ENCODE measurements at regions not wholly inside any gene's neighbourhood (a gene's known extent, or its start where the extent isn't known, plus 50 kb on each side); places are given as distances from the start of the nearest gene placed in this dataset.
"Not testable (repeated sequence)": the region's sequence is repeated elsewhere in the genome, so short reads cannot be mapped to it uniquely, and the experiment has no call there.

GRCh38 chr2:82043867-82044266 is 1739.3 kb upstream of the LRRTM1 start:
- no peaks in the 10 kb centered on the region for H3K36me3 ChIP-seq (ENCODE audit: control insufficient read depth in 2 of 2, extremely low read depth in 1 of 2, insufficient read depth in 1 of 2, low read length in 1 of 2)
- no peak overlapping the region for H3K27ac ChIP-seq (ENCODE audit: low read length)
- Mint-ChIP-seq H3K27me3 (no peaks in the 10 kb centered on the region), H3K4me3 (no peak overlapping the region), H3K4me1 (no peaks in the 10 kb centered on the region), H3K27ac (no peak overlapping the region), H3K36me3 (no peaks in the 10 kb centered on the region), H3K9me3 (peaks cover 9 to 24% (median 19%) of the 10 kb centered on the region in 3 donors)
- ChIA-PET CTCF (no interaction called here), POLR2A (no interaction called here)
- DNase-seq (no peak), ATAC-seq (replicated peaks in 1 of 4) (no peak)
- H3K9me3 ChIP-seq = no peaks in the 10 kb centered on the region
- H3K4me3 ChIP-seq (ENCODE audit: control insufficient read depth in 1 of 2, extremely low read depth in 1 of 2, low read length in 1 of 2) = no peak overlapping the region
- no peaks in the 10 kb centered on the region for H3K4me1 ChIP-seq (ENCODE audit: control insufficient read depth in 1 of 2, extremely low read depth in 1 of 2, insufficient read depth in 2 of 2, low read length in 2 of 2)
- no peaks in the 10 kb centered on the region for H3K27me3 ChIP-seq (replicated peaks in 1 of 2; ENCODE audit: control insufficient read depth in 2 of 2, extremely low read depth in 1 of 2, insufficient read depth in 2 of 2, low read length in 1 of 2)
- 86% methylated on average over 1 of the region's 2 CpGs for WGBS (ENCODE audit: insufficient coverage)

DNA sequence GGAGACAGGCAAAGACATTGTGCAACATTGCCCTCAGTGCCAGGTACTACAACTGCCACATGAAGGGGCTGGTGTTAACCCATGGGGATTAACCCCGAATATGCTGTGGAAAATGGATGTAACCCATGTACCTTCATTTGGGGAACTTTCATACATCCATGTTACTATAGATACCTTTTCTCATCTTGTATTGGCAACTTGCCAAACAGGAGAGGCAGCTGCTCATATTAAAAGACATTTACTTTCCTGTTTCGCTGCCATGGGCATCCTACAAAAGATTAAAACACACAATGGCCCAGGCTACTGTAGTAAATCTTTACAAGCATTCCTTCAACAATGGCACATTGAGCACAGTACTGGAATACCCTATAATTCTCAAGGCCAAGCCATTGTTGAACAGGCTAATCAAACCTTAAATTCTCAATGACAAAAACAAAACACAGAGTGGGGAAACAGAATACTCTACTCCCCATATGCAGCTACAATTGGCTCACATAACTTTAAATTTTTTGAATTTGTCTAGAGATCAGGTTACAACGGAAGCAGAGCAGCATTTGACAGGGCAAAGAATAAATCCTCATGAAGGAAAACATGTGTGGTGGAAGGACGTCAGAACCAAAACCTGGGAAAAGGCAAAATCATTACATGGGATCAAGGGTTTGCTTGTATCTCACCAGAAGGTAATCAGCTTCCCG is 1723.5 kb upstream of the LRRTM1 start:
- Histone ChIP-seq H3K27ac (ENCODE audit: low read length) (no peak overlapping the region), H3K27me3 (replicated peaks in 1 of 2; ENCODE audit: control insufficient read depth in 2 of 2, extremely low read depth in 1 of 2, insufficient read depth in 2 of 2, low read length in 1 of 2) (no peaks in the 10 kb centered on the region), H3K4me1 (ENCODE audit: control insufficient read depth in 1 of 2, extremely low read depth in 1 of 2, insufficient read depth in 2 of 2, low read length in 2 of 2) (no peaks in the 10 kb centered on the region), H3K36me3 (ENCODE audit: control insufficient read depth in 2 of 2, extremely low read depth in 1 of 2, insufficient read depth in 1 of 2, low read length in 1 of 2) (no peaks in the 10 kb centered on the region), H3K9me3 (no peaks in the 10 kb centered on the region), H3K4me3 (ENCODE audit: control insufficient read depth in 1 of 2, extremely low read depth in 1 of 2, low read length in 1 of 2) (no peak overlapping the region)
- WGBS (ENCODE audit: insufficient coverage) = 60% methylated on average over 1 of the region's 5 CpGs
- no peak overlapping the region for H3K27ac Mint-ChIP-seq
- no peak overlapping the region for H3K4me3 Mint-ChIP-seq
- H3K36me3 Mint-ChIP-seq = no peaks in the 10 kb centered on the region
- ChIA-PET CTCF (no interaction called here), POLR2A (no interaction called here)
- H3K9me3 Mint-ChIP-seq = peaks cover 21 to 39% (median 31%) of the 10 kb centered on the region in 3 donors
- no peaks in the 10 kb centered on the region for H3K27me3 Mint-ChIP-seq
- H3K4me1 Mint-ChIP-seq = no peaks in the 10 kb centered on the region
- no peak for DNase-seq
- ATAC-seq (replicated peaks in 1 of 4) = no peak

DNA sequence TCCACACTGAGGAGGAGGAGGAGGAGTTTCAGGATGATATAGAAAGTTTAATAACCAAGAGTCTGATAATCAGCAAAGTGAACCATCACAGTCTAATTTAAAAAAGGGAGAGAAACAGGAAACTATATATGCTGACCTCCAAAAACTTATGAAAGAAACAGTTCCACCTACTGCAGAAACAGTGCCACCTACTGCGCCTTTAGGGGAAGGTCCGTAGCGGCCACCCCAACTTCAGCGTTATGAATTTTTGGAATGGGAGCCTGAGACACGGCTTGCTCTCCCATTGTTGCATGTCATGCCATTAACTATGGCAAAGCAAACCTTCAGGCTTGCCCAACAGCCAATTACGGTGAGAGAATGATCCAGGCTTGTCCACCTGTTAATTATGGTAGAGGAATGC is 1719.2 kb upstream of the LRRTM1 start:
- Mint-ChIP-seq H3K27me3 (no peaks in the 10 kb centered on the region), H3K27ac (no peak overlapping the region), H3K36me3 (no peaks in the 10 kb centered on the region), H3K4me1 (no peaks in the 10 kb centered on the region), H3K4me3 (no peak overlapping the region), H3K9me3 (peaks cover 16 to 32% (median 30%) of the 10 kb centered on the region in 3 donors)
- POLR2A ChIA-PET = no interaction called here
- WGBS (ENCODE audit: insufficient coverage) = 61% methylated on average over 6 of the region's 6 CpGs
- Histone ChIP-seq H3K4me3 (ENCODE audit: control insufficient read depth in 1 of 2, extremely low read depth in 1 of 2, low read length in 1 of 2) (no peak overlapping the region), H3K9me3 (no peaks in the 10 kb centered on the region), H3K27ac (ENCODE audit: low read length) (no peak overlapping the region), H3K4me1 (ENCODE audit: control insufficient read depth in 1 of 2, extremely low read depth in 1 of 2, insufficient read depth in 2 of 2, low read length in 2 of 2) (no peaks in the 10 kb centered on the region), H3K27me3 (replicated peaks in 1 of 2; ENCODE audit: control insufficient read depth in 2 of 2, extremely low read depth in 1 of 2, insufficient read depth in 2 of 2, low read length in 1 of 2) (no peaks in the 10 kb centered on the region), H3K36me3 (ENCODE audit: control insufficient read depth in 2 of 2, extremely low read depth in 1 of 2, insufficient read depth in 1 of 2, low read length in 1 of 2) (no peaks in the 10 kb centered on the region)
- CTCF ChIA-PET = no interaction called here
- DNase-seq (no peak), ATAC-seq (replicated peaks in 1 of 4) (no peak)

DNA sequence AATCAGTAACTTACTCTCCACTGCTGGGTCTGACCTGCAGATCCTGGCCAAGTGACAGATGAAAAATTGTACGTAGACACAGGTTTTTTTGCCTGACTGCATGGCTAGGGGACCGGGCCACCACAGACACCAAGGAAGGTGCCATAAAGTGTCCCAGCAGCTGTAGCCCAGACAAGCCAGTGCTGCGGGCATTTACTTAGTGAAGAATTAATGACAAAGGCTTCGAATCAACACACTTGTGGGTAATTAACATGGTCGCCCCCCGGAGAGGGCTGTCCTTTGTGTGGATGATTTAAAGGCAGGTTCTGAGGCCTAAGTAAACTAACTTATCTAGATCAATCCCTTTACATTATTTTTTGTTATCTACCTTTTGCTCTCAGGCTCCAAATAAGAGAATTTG is 1709.1 kb upstream of the LRRTM1 start:
- no peaks in the 10 kb centered on the region for H3K4me1 Mint-ChIP-seq
- Histone ChIP-seq H3K36me3 (ENCODE audit: control insufficient read depth in 2 of 2, extremely low read depth in 1 of 2, insufficient read depth in 1 of 2, low read length in 1 of 2) (no peaks in the 10 kb centered on the region), H3K4me1 (ENCODE audit: control insufficient read depth in 1 of 2, extremely low read depth in 1 of 2, insufficient read depth in 2 of 2, low read length in 2 of 2) (no peaks in the 10 kb centered on the region), H3K27me3 (replicated peaks in 1 of 2; ENCODE audit: control insufficient read depth in 2 of 2, extremely low read depth in 1 of 2, insufficient read depth in 2 of 2, low read length in 1 of 2) (no peaks in the 10 kb centered on the region), H3K4me3 (ENCODE audit: control insufficient read depth in 1 of 2, extremely low read depth in 1 of 2, low read length in 1 of 2) (no peak overlapping the region), H3K27ac (ENCODE audit: low read length) (no peak overlapping the region), H3K9me3 (no peaks in the 10 kb centered on the region)
- no peak overlapping the region for H3K27ac Mint-ChIP-seq
- no peak for DNase-seq
- ChIA-PET POLR2A (no interaction called here), CTCF (no interaction called here)
- H3K27me3 Mint-ChIP-seq = no peaks in the 10 kb centered on the region
- 82% methylated on average over 2 of the region's 6 CpGs for WGBS (ENCODE audit: insufficient coverage)
- no peak for ATAC-seq (replicated peaks in 1 of 4)
- H3K4me3 Mint-ChIP-seq = no peak overlapping the region
- H3K9me3 Mint-ChIP-seq = peaks cover under 1 to 7% (median 6%) of the 10 kb centered on the region in 3 donors
- H3K36me3 Mint-ChIP-seq = no peaks in the 10 kb centered on the region

GRCh38 chr2:82007071-82007664 is 1702.6 kb upstream of the LRRTM1 start:
- no peak for DNase-seq
- CTCF ChIA-PET = no interaction called here
- no peaks in the 10 kb centered on the region for H3K4me1 ChIP-seq (ENCODE audit: control insufficient read depth in 1 of 2, extremely low read depth in 1 of 2, insufficient read depth in 2 of 2, low read length in 2 of 2)
- POLR2A ChIA-PET = interaction anchor here in 1 of 2 donors (0.6 kb wide), 1 partner anchor 130 kb away, joined by 3 read pairs; no protein-coding TSS in a partner anchor
- Mint-ChIP-seq H3K27me3 (no peaks in the 10 kb centered on the region), H3K27ac (no peak overlapping the region), H3K9me3 (peaks cover 12 to 18% (median 17%) of the 10 kb centered on the region in 3 donors), H3K36me3 (no peaks in the 10 kb centered on the region), H3K4me1 (no peaks in the 10 kb centered on the region), H3K4me3 (no peak overlapping the region)
- H3K27ac ChIP-seq (ENCODE audit: low read length) = no peak overlapping the region
- H3K4me3 ChIP-seq (ENCODE audit: control insufficient read depth in 1 of 2, extremely low read depth in 1 of 2, low read length in 1 of 2) = no peak overlapping the region
- ATAC-seq (replicated peaks in 1 of 4) = no peak
- 40% methylated on average over 1 of the region's 3 CpGs for WGBS (ENCODE audit: insufficient coverage)
- H3K36me3 ChIP-seq (ENCODE audit: control insufficient read depth in 2 of 2, extremely low read depth in 1 of 2, insufficient read depth in 1 of 2, low read length in 1 of 2) = no peaks in the 10 kb centered on the region
- no peaks in the 10 kb centered on the region for H3K9me3 ChIP-seq
- no peaks in the 10 kb centered on the region for H3K27me3 ChIP-seq (replicated peaks in 1 of 2; ENCODE audit: control insufficient read depth in 2 of 2, extremely low read depth in 1 of 2, insufficient read depth in 2 of 2, low read length in 1 of 2)

DNA sequence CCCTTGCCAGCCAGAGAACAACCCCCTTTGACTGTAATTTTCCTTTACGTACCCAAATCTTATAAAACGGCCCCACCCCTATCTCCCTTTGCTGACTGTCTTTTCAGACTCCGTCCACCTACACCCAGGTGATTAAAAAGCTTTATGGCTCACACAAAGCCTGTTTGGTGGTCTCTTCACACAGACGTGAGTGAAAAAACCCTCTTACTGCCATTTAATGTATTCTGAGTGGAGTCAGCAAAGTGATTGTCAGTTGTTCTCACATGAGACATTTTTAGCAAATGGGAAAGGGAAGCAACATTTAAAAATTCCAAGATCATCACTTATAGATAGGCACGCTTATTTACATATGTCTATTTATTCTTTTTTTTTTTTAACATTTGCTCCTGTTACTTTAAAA is 1701.3 kb upstream of the LRRTM1 start:
- H3K9me3 ChIP-seq; DNase-seq; H3K27ac Mint-ChIP-seq; H3K36me3 Mint-ChIP-seq; H3K4me1 Mint-ChIP-seq; H3K27me3 ChIP-seq (replicated peaks in 1 of 2; ENCODE audit: control insufficient read depth in 2 of 2, extremely low read depth in 1 of 2, insufficient read depth in 2 of 2, low read length in 1 of 2); H3K27ac ChIP-seq (ENCODE audit: low read length); H3K4me3 Mint-ChIP-seq; H3K36me3 ChIP-seq (ENCODE audit: control insufficient read depth in 2 of 2, extremely low read depth in 1 of 2, insufficient read depth in 1 of 2, low read length in 1 of 2); CTCF ChIA-PET; H3K4me1 ChIP-seq (ENCODE audit: control insufficient read depth in 1 of 2, extremely low read depth in 1 of 2, insufficient read depth in 2 of 2, low read length in 2 of 2); ATAC-seq (replicated peaks in 1 of 4); H3K4me3 ChIP-seq (ENCODE audit: control insufficient read depth in 1 of 2, extremely low read depth in 1 of 2, low read length in 1 of 2); H3K27me3 Mint-ChIP-seq: not testable (repeated sequence)
- H3K9me3 Mint-ChIP-seq = peaks cover 12 to 20% (median 17%) of the 10 kb centered on the region in 3 donors
- 79% methylated on average over 2 of the region's 5 CpGs for WGBS (ENCODE audit: insufficient coverage)
- POLR2A ChIA-PET = interaction anchor here in 1 of 2 donors (0.8 kb wide), 1 partner anchor 10 kb away, joined by 3 read pairs; no protein-coding TSS in a partner anchor
